Smooth muscle cell (in vitro differentiated cells): ENCODE measurements at regions not wholly inside any gene's neighbourhood (a gene's known extent, or its start where the extent isn't known, plus 50 kb on each side); places are given as distances from the start of the nearest gene placed in this dataset.

Experiments used
- DNase-seq: peaks from one replicate; lab custom pipeline; 2025; ENCODE audit not compliant: unreplicated experiment; lab: John Stamatoyannopoulos, UW
- H2AFZ ChIP-seq: fragments of 200-600 bp; sonication (generic); 2 replicates; pipeline ENCODE4 v1.6.0; 2016; ENCODE audit warnings: antibody characterized with exemption, low read depth, mild to moderate bottlenecking
- H3F3A ChIP-seq: fragments of 200-600 bp; sonication (generic); 2 replicates; pipeline ENCODE4 v1.6.0; 2017; ENCODE audit warnings: antibody characterized with exemption, low read depth
- H3K27ac ChIP-seq: fragments of 200-600 bp; sonication (generic); 2 replicates; pipeline ENCODE4 v1.5.1; 2016; ENCODE audit warnings: low read depth, mild to moderate bottlenecking
- H3K27me3 ChIP-seq: fragments of 200-600 bp; sonication (generic); 2 replicates; pipeline ENCODE4 v1.6.1; 2016; ENCODE audit warnings: low read depth, mild to moderate bottlenecking
- H3K36me3 ChIP-seq: fragments of 200-600 bp; sonication (generic); 2 replicates; pipeline ENCODE4 v1.5.1; 2016; ENCODE audit warnings: low read depth
- H3K4me1 ChIP-seq: fragments of 200-600 bp; sonication (generic); 2 replicates; pipeline ENCODE4 v1.5.1; 2016; ENCODE audit warnings: low read depth
- H3K4me2 ChIP-seq: fragments of 200-600 bp; sonication (generic); 2 replicates; pipeline ENCODE4 v1.6.0; 2016; ENCODE audit warnings: mild to moderate bottlenecking
- H3K4me3 ChIP-seq: fragments of 200-600 bp; sonication (generic); 2 replicates; pipeline ENCODE4 v1.5.1; 2016; ENCODE audit warnings: mild to moderate bottlenecking
- H3K79me2 ChIP-seq: fragments of 200-600 bp; sonication (generic); 2 replicates; pipeline ENCODE4 v1.6.0; 2016; ENCODE audit warnings: low read depth, mild to moderate bottlenecking
- H3K9ac ChIP-seq: fragments of 200-600 bp; sonication (generic); 2 replicates; pipeline ENCODE4 v1.6.0; 2016; ENCODE audit warnings: low read depth
- H3K9me3 ChIP-seq: fragments of 200-600 bp; sonication (generic); replicated peaks from 2 replicates; pipeline ENCODE4 v1.5.1; 2016; ENCODE audit warnings: low read depth
- H4K20me1 ChIP-seq: fragments of 200-600 bp; sonication (generic); 2 replicates; pipeline ENCODE4 v1.6.0; 2016; ENCODE audit warnings: low read depth
- CTCF ChIP-seq: fragments of 200-600 bp; sonication (generic); IDR thresholded peaks from 2 replicates; pipeline ENCODE4 v1.5.1; 2017; ENCODE audit warnings: borderline replicate concordance, mild to moderate bottlenecking, antibody characterized with exemption; ENCODE audit not compliant: insufficient read depth, poor library complexity, severe bottlenecking
- WGBS: methylation state at CpG from one replicate; pipeline ENCODE4 v1.1.7; 2016; ENCODE audit warnings: low lambda C conversion rate; 5-methylcytosine and 5-hydroxymethylcytosine counted together

GRCh38 chr18:10197097-10197496 is 257.3 kb upstream of the APCDD1 start:
- WGBS = 88% methylated on average over 11 of the region's 12 CpGs
- H2AFZ ChIP-seq = no peak overlapping the region

GRCh38 chr18:10201226-10201625 is 253.2 kb upstream of the APCDD1 start:
- no peak for TF ChIP-seq CTCF
- Histone ChIP-seq H3K4me1 (peaks cover 6% of the 10 kb centered on the region), H3K4me2 (no peak overlapping the region), H3K79me2 (no peaks in the 10 kb centered on the region), H3K4me3 (no peak overlapping the region), H3K9me3 (no peaks in the 10 kb centered on the region), H3K27ac (no peak overlapping the region), H4K20me1 (no peaks in the 10 kb centered on the region), H3F3A (peaks cover 4% of the 10 kb centered on the region), H3K27me3 (no peaks in the 10 kb centered on the region), H2AFZ (no peak overlapping the region), H3K9ac (no peak overlapping the region), H3K36me3 (no peaks in the 10 kb centered on the region)
- 69% methylated on average over 5 of the region's 5 CpGs for WGBS
- no peak for DNase-seq

More at GRCh38 chr18:10197097-10197496, 257.3 kb upstream of the APCDD1 start:
- no peak overlapping the region for H3K4me3 ChIP-seq
- H4K20me1 ChIP-seq = no peaks in the 10 kb centered on the region
- no peaks in the 10 kb centered on the region for H3F3A ChIP-seq
- no peak overlapping the region for H3K4me2 ChIP-seq
- no peaks in the 10 kb centered on the region for H3K79me2 ChIP-seq
- no peak for TF ChIP-seq CTCF
- H3K9ac ChIP-seq = no peak overlapping the region
- no peak overlapping the region for H3K27ac ChIP-seq
- H3K27me3 ChIP-seq = no peaks in the 10 kb centered on the region
- no peaks in the 10 kb centered on the region for H3K9me3 ChIP-seq
- H3K4me1 ChIP-seq = no peaks in the 10 kb centered on the region
- no peak for DNase-seq
- H3K36me3 ChIP-seq = no peaks in the 10 kb centered on the region

- 85% methylated on average over 2 of the region's 2 CpGs for WGBS
- TF ChIP-seq CTCF = no peak
Observed at GRCh38 chr18:10201659-10202058, 252.8 kb upstream of the APCDD1 start.

GRCh38 chr18:10202845-10203321 is 251.6 kb upstream of the APCDD1 start:
- H3K4me3 ChIP-seq = no peak overlapping the region
- H3K27me3 ChIP-seq = no peaks in the 10 kb centered on the region
- H3K4me2 ChIP-seq = peak overlapping the region; percentile 49
- no peaks in the 10 kb centered on the region for H3K9me3 ChIP-seq
- no peaks in the 10 kb centered on the region for H3K79me2 ChIP-seq
- no peak overlapping the region for H3K9ac ChIP-seq
- H3K36me3 ChIP-seq = no peaks in the 10 kb centered on the region
- H3F3A ChIP-seq = peaks cover 4% of the 10 kb centered on the region
- no peak overlapping the region for H3K27ac ChIP-seq
- no peak for TF ChIP-seq CTCF
- no peak overlapping the region for H2AFZ ChIP-seq
- H3K4me1 ChIP-seq = peaks cover 6% of the 10 kb centered on the region
- no peak for DNase-seq
- 16% methylated on average over 7 of the region's 7 CpGs for WGBS
- H4K20me1 ChIP-seq = no peaks in the 10 kb centered on the region

More at GRCh38 chr18:10201659-10202058, 252.8 kb upstream of the APCDD1 start:
- peaks cover 6% of the 10 kb centered on the region for H3K4me1 ChIP-seq
- no peaks in the 10 kb centered on the region for H3K79me2 ChIP-seq
- no peak overlapping the region for H2AFZ ChIP-seq
- DNase-seq = no peak
- no peak overlapping the region for H3K9ac ChIP-seq
- peaks cover 4% of the 10 kb centered on the region for H3F3A ChIP-seq
- no peak overlapping the region for H3K27ac ChIP-seq
- no peak overlapping the region for H3K4me3 ChIP-seq
- no peaks in the 10 kb centered on the region for H4K20me1 ChIP-seq
- H3K27me3 ChIP-seq = no peaks in the 10 kb centered on the region
- no peaks in the 10 kb centered on the region for H3K9me3 ChIP-seq
- H3K36me3 ChIP-seq = no peaks in the 10 kb centered on the region
- H3K4me2 ChIP-seq = no peak overlapping the region
